ENCODE measurements at regions not wholly inside any gene's neighbourhood (a gene's known extent, or its start where the extent isn't known, plus 50 kb on each side); places are given as distances from the start of the nearest gene placed in this dataset.
"Not testable (repeated sequence)": the region's sequence is repeated elsewhere in the genome, so short reads cannot be mapped to it uniquely, and the experiment has no call there.

- no peak for DNase-seq (ENCODE audit: low spot score)
Measured at GRCh38 chr5:2569774-2570542, 181.5 kb downstream of the IRX2 start.

GRCh38 chr5:2569176-2569575 lies 182.3 kb downstream of the IRX2 start:
- no peak for DNase-seq (ENCODE audit: low spot score)

DNA sequence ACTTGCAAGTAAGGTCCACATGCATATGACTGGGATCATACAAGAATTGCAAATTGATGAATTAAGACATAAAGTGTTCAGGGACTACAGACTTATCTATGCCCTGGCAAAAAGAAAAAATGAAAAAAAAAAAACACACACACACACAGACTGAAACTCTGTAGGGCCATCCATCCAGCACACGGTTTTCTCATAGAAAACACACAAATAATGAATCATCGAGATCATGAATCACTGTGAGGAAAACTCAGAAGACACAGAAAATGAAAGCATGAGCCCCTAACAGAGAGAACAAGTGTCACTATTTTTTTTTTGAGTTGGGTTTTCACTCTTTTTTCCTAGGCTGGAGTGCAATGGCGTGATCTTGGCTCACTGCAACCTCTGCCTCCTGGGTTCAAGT lies 185.2 kb downstream of the IRX2 start:
- DNase-seq (ENCODE audit: low spot score) = no peak

DNA sequence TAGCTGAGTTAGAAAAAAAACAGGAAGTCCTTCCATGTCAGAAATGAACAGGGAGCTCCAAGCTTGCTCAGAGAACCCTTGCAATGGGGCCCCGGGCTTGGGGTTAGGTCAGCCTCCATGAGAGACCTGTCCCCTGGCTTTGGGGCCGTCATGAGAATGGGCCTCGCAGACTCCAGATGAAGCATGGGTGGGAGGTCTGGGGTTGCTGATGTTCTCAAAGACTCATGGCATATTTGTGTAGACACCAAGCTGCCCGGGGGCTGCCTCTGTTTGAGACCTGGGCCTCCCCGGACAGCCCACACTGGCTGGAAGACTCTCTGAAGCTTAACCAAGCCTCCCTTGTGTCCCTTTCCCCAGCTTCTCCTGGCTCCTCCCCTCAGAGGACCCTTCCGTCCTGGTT lies 186.3 kb downstream of the IRX2 start:
- no peak for DNase-seq (ENCODE audit: low spot score)

- DNase-seq (ENCODE audit: low spot score) = no peak
Measured at GRCh38 chr5:2563046-2563445, 188.4 kb downstream of the IRX2 start.

DNA sequence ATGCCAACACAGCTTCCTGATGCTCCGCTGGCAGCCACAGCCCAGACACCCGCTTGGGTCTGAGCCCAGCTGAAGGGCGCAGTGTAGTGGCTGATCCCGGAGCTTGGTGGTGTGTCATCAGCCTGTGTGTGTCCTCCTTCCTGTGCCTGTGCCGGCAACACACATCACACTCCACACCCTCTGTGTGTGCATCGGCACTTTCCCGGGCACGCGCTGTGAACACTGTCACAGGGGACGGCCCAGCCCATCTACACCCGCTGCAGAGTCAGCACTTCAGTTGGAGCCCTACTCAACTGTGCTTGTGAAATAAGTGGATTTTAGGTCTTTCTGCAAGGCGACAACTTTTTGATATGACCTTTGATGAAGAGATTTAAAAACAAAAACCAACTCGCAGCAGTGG lies 189.4 kb downstream of the IRX2 start:
- DNase-seq (ENCODE audit: low spot score) = no peak

DNA sequence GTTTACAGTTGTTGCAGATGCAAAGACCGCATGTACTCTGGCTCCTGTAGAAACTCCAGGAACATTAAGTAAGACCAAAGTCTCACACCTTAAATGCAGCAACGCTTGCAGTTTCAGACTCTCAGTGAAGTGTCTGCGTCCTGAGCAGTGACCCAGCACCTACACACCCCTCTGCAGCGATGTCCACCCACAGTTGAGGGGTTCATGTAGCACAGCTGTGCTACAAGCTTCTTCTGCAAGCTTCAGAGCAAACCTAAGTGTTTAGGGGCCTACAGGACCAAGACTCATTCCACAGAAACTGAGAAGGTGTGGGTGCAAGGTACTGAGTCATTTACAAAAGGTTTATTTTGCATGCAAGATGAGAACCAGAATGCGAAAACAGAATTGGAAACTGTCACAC lies 191.0 kb downstream of the IRX2 start:
- no peak for DNase-seq (ENCODE audit: low spot score)

DNA sequence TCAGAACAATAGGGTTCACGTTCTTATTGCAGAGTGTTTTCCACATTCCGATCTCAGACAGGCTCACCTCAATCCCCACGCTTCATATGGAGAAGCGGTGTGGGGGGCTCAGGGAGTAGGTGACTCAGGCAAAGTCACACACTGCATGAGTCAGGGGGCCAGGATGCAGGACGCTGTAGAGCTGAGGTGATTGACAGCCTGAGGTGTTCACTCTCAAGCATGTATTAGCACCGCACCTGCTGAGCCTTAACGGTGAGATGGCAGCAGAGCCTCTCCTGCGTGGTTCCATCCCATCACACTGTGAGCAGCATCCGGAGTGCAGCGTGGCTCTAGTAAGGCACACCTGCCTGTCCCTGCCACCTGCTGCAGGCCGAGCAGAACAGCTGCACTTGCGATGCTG lies 194.0 kb downstream of the IRX2 start:
- DNase-seq (ENCODE audit: low spot score) = no peak

GRCh38 chr5:2556375-2556966 lies 195.0 kb downstream of the IRX2 start:
- DNase-seq (ENCODE audit: low spot score) = no peak

DNA sequence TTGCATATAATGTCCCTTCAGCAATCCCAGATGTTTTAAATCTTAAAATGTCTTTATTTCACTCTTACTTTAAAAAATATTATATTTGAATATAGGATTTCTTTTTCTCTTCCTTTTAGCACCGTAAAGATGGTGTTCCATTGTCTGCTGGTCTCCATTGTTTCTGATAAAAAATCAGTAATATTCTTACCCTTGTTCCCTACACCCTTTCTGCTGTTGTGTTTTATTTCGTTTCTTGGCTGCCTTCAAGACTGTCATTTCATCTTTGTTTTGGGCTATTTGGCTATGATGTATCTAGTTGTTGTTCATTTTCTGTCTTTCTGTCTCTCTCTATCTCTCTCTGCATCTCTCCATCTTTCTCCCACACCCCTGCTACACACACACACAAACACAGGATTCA lies 197.9 kb downstream of the IRX2 start:
- peak; percentile 22 for DNase-seq (ENCODE audit: low spot score)

GRCh38 chr5:2550509-2550908 lies 201.0 kb downstream of the IRX2 start:
- no peak for DNase-seq (ENCODE audit: low spot score)

DNA sequence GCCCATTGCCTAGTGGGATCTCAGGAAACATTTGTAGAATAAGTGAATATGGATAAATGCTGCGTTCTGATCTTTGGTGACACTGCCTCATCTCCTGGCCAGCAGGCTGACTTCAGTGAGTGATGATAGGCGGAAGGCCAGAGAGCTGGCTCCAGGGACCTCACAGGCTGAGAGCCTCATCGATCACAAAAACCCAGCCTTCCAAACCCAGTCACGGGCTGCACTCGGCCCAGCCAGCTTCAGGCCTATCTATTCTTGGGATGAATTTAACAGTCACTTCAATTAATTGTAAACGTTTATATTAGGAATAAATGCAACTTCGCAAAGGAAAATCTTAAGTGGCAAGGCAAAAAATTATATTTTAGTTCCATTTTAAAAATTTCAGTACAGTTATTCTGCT lies 201.6 kb downstream of the IRX2 start:
- no peak for DNase-seq (ENCODE audit: low spot score)

GRCh38 chr5:2549354-2549753 lies 202.1 kb downstream of the IRX2 start:
- DNase-seq (ENCODE audit: low spot score) = no peak

- DNase-seq (ENCODE audit: low spot score) = no peak
Measured at GRCh38 chr5:2546938-2547337, 204.5 kb downstream of the IRX2 start.

- DNase-seq (ENCODE audit: low spot score) = no peak
Measured at GRCh38 chr5:2544003-2544402, 207.5 kb downstream of the IRX2 start.

DNA sequence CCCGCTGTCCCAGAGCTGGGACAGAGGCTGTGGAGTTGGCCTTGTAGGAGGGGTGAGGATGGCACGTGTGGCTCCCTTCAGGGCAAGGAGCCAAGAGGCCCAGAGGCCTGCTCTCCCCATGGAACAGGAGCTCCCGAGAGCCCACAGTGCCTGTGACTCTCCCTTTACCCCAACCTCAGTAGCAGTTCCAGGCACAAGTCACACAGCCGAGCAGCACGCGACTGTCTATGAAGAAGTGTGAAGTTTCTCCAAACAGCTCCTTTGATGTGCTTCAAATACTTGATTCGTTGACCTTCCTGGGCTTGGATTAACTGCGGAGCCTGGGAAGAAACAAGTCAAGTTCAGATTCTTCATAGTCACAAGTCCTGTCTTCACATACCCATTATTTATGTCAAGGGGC lies 208.7 kb downstream of the IRX2 start:
- no peak for DNase-seq (ENCODE audit: low spot score)

DNA sequence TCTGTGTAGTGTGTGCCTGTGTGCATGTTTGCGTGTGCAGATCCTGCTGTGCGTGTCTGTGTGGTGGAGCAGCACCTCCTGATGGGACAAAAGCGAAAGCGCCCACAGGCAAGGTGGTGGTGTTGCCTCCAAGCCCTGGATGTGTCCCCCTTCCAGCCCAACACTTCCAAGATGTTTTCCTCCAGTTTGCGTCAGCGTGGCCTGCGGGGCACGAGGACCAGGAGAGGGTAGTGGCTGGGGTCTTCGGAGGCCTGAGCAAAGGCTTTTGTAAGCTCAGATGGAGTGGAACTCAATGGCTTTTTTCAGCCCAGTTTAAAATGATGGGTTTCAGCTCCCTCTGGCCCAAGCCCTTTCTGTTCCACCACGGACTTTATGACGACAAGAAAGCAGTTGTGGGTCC lies 209.5 kb downstream of the IRX2 start:
- DNase-seq (ENCODE audit: low spot score) = no peak

DNA sequence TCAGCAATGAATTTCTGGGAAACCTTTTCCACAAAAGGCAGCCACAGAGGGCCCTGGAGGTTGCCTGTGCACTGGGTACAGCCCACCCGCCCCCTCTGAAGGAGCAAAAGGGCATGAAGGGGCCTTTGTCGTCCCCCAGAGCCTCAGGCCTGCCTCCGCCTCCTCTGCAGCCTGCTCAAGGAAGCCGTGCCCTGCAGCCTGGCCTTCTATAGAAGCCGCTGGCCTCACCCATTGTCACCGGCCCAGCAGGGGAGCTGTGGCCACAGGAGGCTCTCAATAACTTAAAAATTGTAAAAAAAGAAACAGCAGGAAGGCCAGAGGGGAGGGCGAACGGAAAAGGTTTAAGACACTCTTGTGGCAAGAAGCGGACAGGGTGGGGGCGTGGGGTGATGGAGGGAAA lies 213.3 kb downstream of the IRX2 start:
- DNase-seq (ENCODE audit: low spot score) = no peak

- no peak for DNase-seq (ENCODE audit: low spot score)
Measured at GRCh38 chr5:2537378-2538145, 213.9 kb downstream of the IRX2 start.

- no peak for DNase-seq (ENCODE audit: low spot score)
Measured at GRCh38 chr5:2536632-2537377, 214.7 kb downstream of the IRX2 start.

- DNase-seq (ENCODE audit: low spot score) = no peak
Measured at GRCh38 chr5:2534970-2535369, 216.5 kb downstream of the IRX2 start.

DNA sequence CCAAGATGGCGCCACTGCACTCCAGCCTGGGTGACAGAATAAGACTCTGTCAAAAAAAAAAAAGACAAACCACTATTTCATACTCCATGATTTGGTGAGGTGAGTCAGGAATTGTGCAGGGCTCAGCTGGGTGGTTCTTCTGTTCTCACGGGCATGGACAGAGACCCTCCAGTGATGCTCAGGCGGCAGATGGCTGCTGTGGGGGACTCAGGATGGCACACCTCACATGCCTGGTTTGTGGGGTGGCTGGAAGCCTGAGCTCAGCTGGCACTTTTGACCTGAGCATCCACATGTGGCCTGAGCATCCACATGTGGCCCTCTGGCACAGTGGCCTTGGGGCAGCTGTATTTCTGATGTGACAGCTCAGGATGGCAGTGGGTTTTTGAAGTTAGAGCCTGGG lies 217.2 kb downstream of the IRX2 start:
- DNase-seq (ENCODE audit: low spot score) = no peak

GRCh38 chr5:2533848-2534247 lies 217.6 kb downstream of the IRX2 start:
- not testable (repeated sequence) for DNase-seq (ENCODE audit: low spot score)
